ENCODE measurements at regions not wholly inside any gene's neighbourhood (a gene's known extent, or its start where the extent isn't known, plus 50 kb on each side); places are given as distances from the start of the nearest gene placed in this dataset.

DNA sequence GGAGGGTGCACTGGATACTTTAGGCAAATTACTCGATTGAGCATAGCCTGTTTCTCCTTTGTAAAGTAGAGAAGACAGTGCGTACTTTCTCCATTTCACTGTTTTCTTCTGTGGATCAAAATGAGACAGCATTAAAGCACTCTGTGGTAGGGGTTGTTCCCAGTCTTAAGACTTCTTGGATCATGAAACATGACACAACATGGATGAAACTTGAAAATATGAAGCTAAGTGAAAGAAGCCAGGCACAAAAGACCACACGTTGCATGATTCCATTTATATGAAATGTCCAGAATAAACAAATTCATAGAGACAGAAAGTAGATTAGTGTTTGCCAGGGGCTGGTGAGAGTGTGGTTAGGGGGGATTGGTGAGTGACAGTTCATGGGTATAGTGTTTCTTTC is 61.8 kb upstream of the MED9 start:
- peaks cover 3 to 17% (median 13%) of the 10 kb centered on the region in 3 donors for H3K27me3 ChIP-seq
- peaks cover 23 to 24% of the 10 kb centered on the region in 2 donors for H3K4me1 ChIP-seq
- intact Hi-C loops (cut with DNase I; ENCODE audit: low total_unique reads) = no loop called here
- H3K4me3 ChIP-seq = no peak overlapping the region
- H3K27ac ChIP-seq = peak overlapping the region; percentile 46 to 70 (median 64)
- H3K36me3 ChIP-seq = no peaks in the 10 kb centered on the region
- in situ Hi-C loops (cut with MboI; ENCODE audit: low sequenced_read_pairs in 4 of 4) = no loop called here
- TF ChIP-seq POLR2A (IDR thresholded peaks at IDR 0.05) = no peak
- TF ChIP-seq, protein P1, sequence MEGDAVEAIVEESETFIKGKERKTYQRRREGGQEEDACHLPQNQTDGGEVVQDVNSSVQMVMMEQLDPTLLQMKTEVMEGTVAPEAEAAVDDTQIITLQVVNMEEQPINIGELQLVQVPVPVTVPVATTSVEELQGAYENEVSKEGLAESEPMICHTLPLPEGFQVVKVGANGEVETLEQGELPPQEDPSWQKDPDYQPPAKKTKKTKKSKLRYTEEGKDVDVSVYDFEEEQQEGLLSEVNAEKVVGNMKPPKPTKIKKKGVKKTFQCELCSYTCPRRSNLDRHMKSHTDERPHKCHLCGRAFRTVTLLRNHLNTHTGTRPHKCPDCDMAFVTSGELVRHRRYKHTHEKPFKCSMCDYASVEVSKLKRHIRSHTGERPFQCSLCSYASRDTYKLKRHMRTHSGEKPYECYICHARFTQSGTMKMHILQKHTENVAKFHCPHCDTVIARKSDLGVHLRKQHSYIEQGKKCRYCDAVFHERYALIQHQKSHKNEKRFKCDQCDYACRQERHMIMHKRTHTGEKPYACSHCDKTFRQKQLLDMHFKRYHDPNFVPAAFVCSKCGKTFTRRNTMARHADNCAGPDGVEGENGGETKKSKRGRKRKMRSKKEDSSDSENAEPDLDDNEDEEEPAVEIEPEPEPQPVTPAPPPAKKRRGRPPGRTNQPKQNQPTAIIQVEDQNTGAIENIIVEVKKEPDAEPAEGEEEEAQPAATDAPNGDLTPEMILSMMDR (IDR thresholded peaks at IDR 0.05 in 4 of 5, conservative IDR thresholded peaks at IDR 0.05 in 1 of 5) = no peak
- DNase-seq = no peak
- H3K9me3 ChIP-seq = no peaks in the 10 kb centered on the region
- no peak for ATAC-seq

DNA sequence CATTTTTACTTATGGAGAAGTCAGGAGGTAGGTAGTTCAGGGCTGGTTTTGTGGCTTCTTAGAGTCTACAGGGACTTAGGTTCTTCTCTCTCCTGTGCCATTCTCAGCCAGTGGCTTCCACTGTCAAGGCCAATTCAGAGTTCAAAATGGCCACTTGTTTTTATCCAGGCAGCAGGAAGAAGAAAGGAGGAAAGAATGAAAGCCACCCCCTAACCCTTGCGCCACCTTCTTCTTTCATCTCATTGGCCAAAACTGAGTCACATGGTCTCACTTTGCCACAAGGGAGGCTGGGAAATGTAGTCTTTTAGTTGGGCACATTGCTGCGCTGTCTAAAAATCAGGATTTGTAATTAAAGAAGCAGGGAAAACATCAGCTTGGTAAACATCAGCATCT is 60.8 kb upstream of the MED9 start:
- ATAC-seq (peak; percentile 50 to 51), DNase-seq (peak in 1 of 2 donors; percentile 34)
- H3K27me3 ChIP-seq = peaks cover 3 to 17% (median 13%) of the 10 kb centered on the region in 3 donors
- H3K4me1 ChIP-seq = peaks cover 24 to 27% of the 10 kb centered on the region in 2 donors
- no peaks in the 10 kb centered on the region for H3K36me3 ChIP-seq
- in situ Hi-C loops (cut with MboI; ENCODE audit: low sequenced_read_pairs in 4 of 4) (no loop called here), intact Hi-C loops (cut with DNase I; ENCODE audit: low total_unique reads) (no loop called here)
- H3K27ac ChIP-seq = peak overlapping the region; percentile 40 to 74 (median 61)
- H3K4me3 ChIP-seq = no peak overlapping the region
- TF ChIP-seq POLR2A (IDR thresholded peaks at IDR 0.05) = no peak
- TF ChIP-seq, protein P1 (IDR thresholded peaks at IDR 0.05 in 4 of 5, conservative IDR thresholded peaks at IDR 0.05 in 1 of 5) = no peak
- H3K9me3 ChIP-seq = no peaks in the 10 kb centered on the region

DNA sequence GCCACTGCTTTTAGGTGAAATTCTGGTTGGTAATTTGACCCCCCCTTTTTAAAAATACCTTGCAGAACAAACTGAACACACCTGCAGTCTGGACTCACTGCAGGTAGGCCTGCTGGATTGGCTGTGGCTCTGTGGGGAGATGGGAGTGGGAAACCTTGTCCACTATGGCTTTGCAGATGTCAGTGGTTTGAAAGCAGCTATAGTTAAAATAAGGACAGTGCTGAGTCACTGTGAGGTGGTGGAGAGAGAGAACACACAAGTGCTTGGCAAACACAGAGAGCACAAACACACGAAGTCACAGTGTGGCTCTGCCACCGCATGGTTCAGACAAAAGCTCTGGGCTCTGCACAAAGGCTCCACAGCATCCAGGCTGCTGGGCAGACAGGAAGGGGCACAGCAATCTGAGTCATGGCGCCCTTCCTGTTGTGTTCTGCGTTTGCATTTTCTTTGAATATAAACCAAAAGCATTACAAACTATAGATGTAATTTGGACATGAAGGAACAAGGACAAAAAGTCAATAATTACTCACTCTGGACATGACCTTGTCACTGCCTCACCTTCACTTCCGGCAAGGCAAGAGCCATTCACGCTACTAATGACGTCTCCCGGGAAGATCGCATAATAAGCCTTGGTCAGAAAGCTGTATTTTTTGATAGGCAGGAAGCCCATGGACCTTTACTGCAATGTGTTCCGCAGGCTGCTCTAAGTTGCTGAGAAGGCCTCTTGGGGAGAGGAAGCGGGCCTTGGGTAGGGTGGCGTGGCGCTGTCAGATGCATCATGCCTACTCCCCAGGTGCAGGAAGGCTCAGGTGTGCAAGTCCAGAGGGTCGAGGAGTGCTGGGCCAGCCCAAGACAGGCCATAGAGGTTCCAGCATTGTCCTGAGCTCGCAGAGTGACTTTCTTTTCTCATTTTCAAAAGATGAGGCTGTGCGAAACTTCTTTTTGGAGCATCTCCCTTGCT is 60.1 kb upstream of the MED9 start:
- no peaks in the 10 kb centered on the region for H3K36me3 ChIP-seq
- in situ Hi-C loops (cut with MboI; ENCODE audit: low sequenced_read_pairs in 4 of 4) = no loop called here
- H3K9me3 ChIP-seq = no peaks in the 10 kb centered on the region
- intact Hi-C loops (cut with DNase I; ENCODE audit: low total_unique reads) = no loop called here
- H3K27me3 ChIP-seq = peaks cover 3 to 14% (median 13%) of the 10 kb centered on the region in 3 donors
- H3K4me1 ChIP-seq = peaks cover 24 to 27% of the 10 kb centered on the region in 2 donors
- peak in 1 of 2 donors; percentile 15 for TF ChIP-seq POLR2A (IDR thresholded peaks at IDR 0.05)
- TF ChIP-seq, protein P1 (IDR thresholded peaks at IDR 0.05 in 4 of 5, conservative IDR thresholded peaks at IDR 0.05 in 1 of 5) = no peak
- DNase-seq (peak; percentile 19 to 39), ATAC-seq (peak; percentile 21 to 50)
- H3K27ac ChIP-seq = peak overlapping the region; percentile 40 to 74 (median 61)
- no peak overlapping the region for H3K4me3 ChIP-seq

DNA sequence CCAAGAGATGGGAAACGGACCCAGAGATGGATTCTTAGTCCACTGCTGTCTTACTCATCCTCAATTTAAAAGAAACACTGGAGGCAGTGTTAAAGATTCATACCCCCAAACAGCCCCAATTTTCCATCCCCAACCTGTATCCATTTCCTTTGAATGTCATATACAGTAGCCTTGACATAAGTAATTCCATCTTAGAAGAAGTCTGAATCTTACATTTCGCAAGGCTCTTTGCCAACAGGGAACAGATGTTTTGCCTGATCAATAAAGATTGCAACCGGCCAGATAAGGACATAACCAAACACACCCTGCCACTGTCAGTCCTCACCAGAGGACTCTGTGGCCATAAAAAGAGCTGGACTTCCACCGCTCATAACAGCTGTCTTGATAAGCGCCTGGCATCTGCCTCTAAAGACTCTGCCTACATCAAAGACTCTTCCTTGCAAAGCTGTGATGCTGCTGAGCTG is 59.0 kb upstream of the MED9 start:
- Histone ChIP-seq H3K4me3 (no peak overlapping the region), H3K9me3 (no peaks in the 10 kb centered on the region), H3K27me3 (peaks cover 0 to 13% (median 12%) of the 10 kb centered on the region in 3 donors), H3K27ac (peak overlapping the region in 1 of 4 donors; percentile 82), H3K4me1 (peaks cover 24 to 27% of the 10 kb centered on the region in 2 donors), H3K36me3 (no peaks in the 10 kb centered on the region)
- in situ Hi-C loops (cut with MboI; ENCODE audit: low sequenced_read_pairs in 4 of 4) (no loop called here), intact Hi-C loops (cut with DNase I; ENCODE audit: low total_unique reads) (no loop called here)
- TF ChIP-seq, protein P1 (IDR thresholded peaks at IDR 0.05 in 4 of 5, conservative IDR thresholded peaks at IDR 0.05 in 1 of 5) = no peak
- TF ChIP-seq POLR2A (IDR thresholded peaks at IDR 0.05) = no peak
- DNase-seq = no peak
- no peak for ATAC-seq
